Pancreas (tissue), 10 donors: ENCODE measurements at regions not wholly inside any gene's neighbourhood (a gene's known extent, or its start where the extent isn't known, plus 50 kb on each side); places are given as distances from the start of the nearest gene placed in this dataset.

Source experiments
- ATAC-seq, 4 donors: fragments of 200-7000 bp; cut with Tn5 transposase; one replicate each; pipeline versions ENCODE4 v1.8.0 to v1.9.1; 2020; ENCODE audit warnings: mild to moderate bottlenecking in 4 of 4, moderate library complexity in 4 of 4
- DNase-seq, 6 donors: peaks; one replicate each; pipeline ENCODE4 v3.0.0-alpha.2; 2020
- FAIRE-seq: peaks from 2 replicates; lab custom pipeline; 2012; peaks lifted over from hg19 to GRCh38; lab: Jason Lieb, UNC
- H3K27ac ChIP-seq, 4 donors: fragments of 200-600 bp; sonication (generic); 1 replicate in 3 of 4; 2 replicates in 1 of 4; pipeline versions ENCODE4 v1.5.0 to v1.8.0; 2020
- H3K27me3 ChIP-seq, 4 donors: fragments of 200-600 bp; one replicate each; pipeline ENCODE4 v1.8.0; 2021
- H3K36me3 ChIP-seq, 3 donors: fragments of 200-600 bp; sonication (generic) in 1 of 3; one replicate each; pipeline versions ENCODE4 v1.5.0 to v1.8.0; 2020 to 2021
- H3K4me1 ChIP-seq, 3 donors: fragments of 200-600 bp; one replicate each; pipeline ENCODE4 v1.8.0; 2021
- H3K4me3 ChIP-seq, 4 donors: fragments of 200-600 bp; sonication (generic) in 2 of 4; one replicate each; pipeline versions ENCODE4 v1.5.0 to v1.8.0; 2020 to 2021
- H3K9me3 ChIP-seq, 4 donors: fragments of 200-600 bp; one replicate each; pipeline ENCODE4 v1.8.0; 2021
- WGBS, 2 donors: extraction: QIAGEN DNeasy Blood & Tissue Kit; methylation state at CpG; one replicate each; pipeline ENCODE4 v1.1.7; 2013; 5-methylcytosine and 5-hydroxymethylcytosine counted together
- intact Hi-C, 3 donors: fragments of 100-400 bp; cut with DNase I; formaldehyde crosslinking; loops; one replicate each; pipeline versions ENCODE4 v1.11.1 to v1.14.2; 2022
- TF ChIP-seq, protein P1 (sequence below), 4 donors: fragments of 200-600 bp; sonication (generic) in 3 of 4; IDR thresholded peaks; one replicate each; pipeline versions ENCODE4 v1.5.0 to v1.8.0; 2021; ENCODE audit warnings: antibody characterized with exemption in 4 of 4
- donor health status: healthy with polysubstance abuse.
- donor health status: DM: no; HTN: no; CAD: no; lungs with moderate emphysema.
- donor health status: DM: no; HTN: no; CAD: no.
- donor health status: control.
- donor health status: control.
- donor health status: Bipolar disorder and iron deficiency.
- donor health status: DM: yes; HTN: yes; CAD: no.
- donor health status: DM: no; HTN: no; CAD: no.
- donor health status: DM: no; HTN: no; CAD: no.
- donor health status: DM: yes; HTN: yes; CAD: no.

GRCh38 chr12:68403711-68404110, 71.5 kb upstream of the MDM1 start:
- no peak for DNase-seq
- no peak for FAIRE-seq
- no peak for ATAC-seq
- Histone ChIP-seq H3K27ac (no peak overlapping the region), H3K27me3 (no peaks in the 10 kb centered on the region), H3K9me3 (no peaks in the 10 kb centered on the region), H3K36me3 (no peaks in the 10 kb centered on the region), H3K4me3 (no peak overlapping the region), H3K4me1 (peaks cover 0 to 10% (median 9%) of the 10 kb centered on the region in 3 donors)
- TF ChIP-seq, protein P1, sequence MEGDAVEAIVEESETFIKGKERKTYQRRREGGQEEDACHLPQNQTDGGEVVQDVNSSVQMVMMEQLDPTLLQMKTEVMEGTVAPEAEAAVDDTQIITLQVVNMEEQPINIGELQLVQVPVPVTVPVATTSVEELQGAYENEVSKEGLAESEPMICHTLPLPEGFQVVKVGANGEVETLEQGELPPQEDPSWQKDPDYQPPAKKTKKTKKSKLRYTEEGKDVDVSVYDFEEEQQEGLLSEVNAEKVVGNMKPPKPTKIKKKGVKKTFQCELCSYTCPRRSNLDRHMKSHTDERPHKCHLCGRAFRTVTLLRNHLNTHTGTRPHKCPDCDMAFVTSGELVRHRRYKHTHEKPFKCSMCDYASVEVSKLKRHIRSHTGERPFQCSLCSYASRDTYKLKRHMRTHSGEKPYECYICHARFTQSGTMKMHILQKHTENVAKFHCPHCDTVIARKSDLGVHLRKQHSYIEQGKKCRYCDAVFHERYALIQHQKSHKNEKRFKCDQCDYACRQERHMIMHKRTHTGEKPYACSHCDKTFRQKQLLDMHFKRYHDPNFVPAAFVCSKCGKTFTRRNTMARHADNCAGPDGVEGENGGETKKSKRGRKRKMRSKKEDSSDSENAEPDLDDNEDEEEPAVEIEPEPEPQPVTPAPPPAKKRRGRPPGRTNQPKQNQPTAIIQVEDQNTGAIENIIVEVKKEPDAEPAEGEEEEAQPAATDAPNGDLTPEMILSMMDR (IDR thresholded peaks at IDR 0.05) = no peak
- intact Hi-C loops = no loop called here

DNA sequence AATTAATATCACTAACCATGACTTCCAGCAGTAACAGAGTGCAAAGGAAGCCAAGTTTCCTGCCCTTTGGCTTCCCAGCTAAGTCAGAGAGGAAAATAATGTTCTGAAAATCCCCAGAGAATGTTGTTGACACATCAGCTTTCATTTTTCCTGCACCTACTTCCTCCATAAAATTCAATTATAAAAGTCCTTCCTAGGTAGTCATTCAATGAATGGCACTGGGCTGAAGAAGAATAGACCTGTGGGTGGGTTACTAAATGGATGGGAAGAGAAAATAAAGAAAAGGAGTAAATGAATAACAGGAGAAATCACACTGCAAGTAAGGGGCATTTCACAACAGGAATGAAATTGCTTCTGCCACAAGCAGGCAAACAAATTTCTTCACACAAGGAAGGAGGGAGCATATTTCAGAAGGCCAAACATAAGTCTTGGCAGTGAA, 73.2 kb upstream of the MDM1 start:
- peak; percentile 75 for FAIRE-seq
- H3K4me1 ChIP-seq = peaks cover 0 to 10% (median 9%) of the 10 kb centered on the region in 3 donors
- DNase-seq = no peak
- H3K36me3 ChIP-seq = no peaks in the 10 kb centered on the region
- intact Hi-C loops = no loop called here
- H3K4me3 ChIP-seq = no peak overlapping the region
- H3K27ac ChIP-seq = peak overlapping the region in 2 of 4 donors; percentile 4 to 64
- TF ChIP-seq, protein P1 (IDR thresholded peaks at IDR 0.05) = no peak
- peak in 3 of 4 donors; percentile 24 to 40 (median 40) for ATAC-seq
- no peaks in the 10 kb centered on the region for H3K9me3 ChIP-seq
- no peaks in the 10 kb centered on the region for H3K27me3 ChIP-seq

GRCh38 chr12:68406134-68406576, 74.0 kb upstream of the MDM1 start:
- ATAC-seq = peak; percentile 96 to 99 (median 98)
- H3K4me3 ChIP-seq = no peak overlapping the region

DNA sequence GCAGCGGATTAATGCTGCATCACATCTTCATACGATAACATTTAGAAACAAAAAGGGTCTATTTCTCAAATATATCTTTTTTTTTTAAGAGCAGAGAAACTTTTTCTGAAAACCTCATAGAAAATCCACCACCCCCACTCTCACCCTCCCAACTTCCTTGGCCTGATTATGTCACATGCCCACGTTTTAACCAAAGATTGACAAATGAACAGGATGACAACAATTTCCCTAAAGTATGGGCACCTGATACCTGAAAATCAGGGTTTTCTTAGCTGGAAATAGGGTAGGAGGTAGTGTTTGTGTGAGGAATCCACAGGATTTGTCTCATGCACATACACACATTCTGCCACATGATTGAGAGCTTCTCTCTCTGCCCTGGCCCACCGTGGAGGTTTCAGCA, 74.7 kb upstream of the MDM1 start:
- Histone ChIP-seq H3K27me3 (no peaks in the 10 kb centered on the region), H3K4me3 (no peak overlapping the region), H3K4me1 (peaks cover 0 to 10% (median 9%) of the 10 kb centered on the region in 3 donors), H3K36me3 (no peaks in the 10 kb centered on the region), H3K9me3 (no peaks in the 10 kb centered on the region), H3K27ac (peak overlapping the region in 1 of 4 donors; percentile 11)
- TF ChIP-seq, protein P1 (IDR thresholded peaks at IDR 0.05) = no peak
- intact Hi-C loops = no loop called here
- 67 to 74% methylated on average over 4 of the region's 4 CpGs for WGBS, 2 donors
- ATAC-seq = no peak
- FAIRE-seq = no peak
- no peak for DNase-seq

More at GRCh38 chr12:68406134-68406576, 74.0 kb upstream of the MDM1 start:
- TF ChIP-seq, protein P1 (IDR thresholded peaks at IDR 0.05) = peak in 2 of 4 donors; percentile 8 to 15
- no peaks in the 10 kb centered on the region for H3K9me3 ChIP-seq
- intact Hi-C loops = no loop called here
- H3K27me3 ChIP-seq = no peaks in the 10 kb centered on the region
- FAIRE-seq (peak; percentile 26), DNase-seq (peak; percentile 83 to 94 (median 88))
- H3K4me1 ChIP-seq = peaks cover 0 to 10% (median 9%) of the 10 kb centered on the region in 3 donors
- peak overlapping the region in 2 of 4 donors; percentile 11 to 64 for H3K27ac ChIP-seq
- H3K36me3 ChIP-seq = no peaks in the 10 kb centered on the region
- WGBS, 2 donors = 2 to 7% methylated on average over 5 of the region's 5 CpGs

GRCh38 chr12:68410018-68410660, 78.0 kb upstream of the MDM1 start:
- no peaks in the 10 kb centered on the region for H3K27me3 ChIP-seq
- no peak overlapping the region for H3K27ac ChIP-seq
- WGBS, 2 donors = 74 to 75% methylated on average over 11 of the region's 11 CpGs
- ATAC-seq (no peak), DNase-seq (no peak), FAIRE-seq (no peak)
- peaks cover 0 to 10% (median 9%) of the 10 kb centered on the region in 3 donors for H3K4me1 ChIP-seq
- intact Hi-C loops = no loop called here
- TF ChIP-seq, protein P1 (IDR thresholded peaks at IDR 0.05) = no peak
- H3K4me3 ChIP-seq = no peak overlapping the region
- H3K36me3 ChIP-seq = no peaks in the 10 kb centered on the region
- H3K9me3 ChIP-seq = no peaks in the 10 kb centered on the region
